Mononuclear cell (primary cell): ENCODE measurements at regions not wholly inside any gene's neighbourhood (a gene's known extent, or its start where the extent isn't known, plus 50 kb on each side); places are given as distances from the start of the nearest gene placed in this dataset.

Experiments used
- H3K27me3 ChIP-seq: 2 replicates; pipeline ENCODE4 v1.6.0; 2011; ENCODE audit warnings: low read length, control low read depth; ENCODE audit not compliant: insufficient read depth
- H3K4me1 ChIP-seq: 2 replicates; pipeline ENCODE4 v1.5.1; 2011; ENCODE audit warnings: mild to moderate bottlenecking, low read length, control low read depth; ENCODE audit not compliant: insufficient read depth
- H3K4me3 ChIP-seq: 2 replicates; pipeline ENCODE4 v1.5.1; 2011; ENCODE audit warnings: mild to moderate bottlenecking, low read length, moderate library complexity
- H3K9me3 ChIP-seq: 2 replicates; pipeline ENCODE4 v1.5.1; 2011; ENCODE audit warnings: low read depth, mild to moderate bottlenecking, control low read depth, low read length

DNA sequence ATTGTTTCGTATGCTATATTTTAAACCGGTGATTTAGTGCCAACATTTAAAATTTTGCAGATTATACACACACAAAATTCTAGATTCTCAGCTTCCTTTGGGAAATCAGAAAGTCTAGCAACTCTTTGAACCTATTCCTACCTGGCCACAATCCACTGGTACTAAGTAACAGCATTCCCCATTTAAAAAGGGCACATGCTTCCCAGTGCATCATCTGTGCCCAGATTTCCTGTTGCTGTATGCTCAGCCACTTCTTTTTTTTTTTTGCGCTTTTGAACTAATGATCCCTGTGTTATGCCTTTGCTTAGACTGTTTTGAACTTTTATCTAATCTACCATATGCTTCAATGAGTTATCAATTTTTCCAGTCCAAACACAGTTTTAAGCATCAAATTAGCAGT lies 548.4 kb downstream of the PLPP3 start:
- Histone ChIP-seq H3K9me3 (no peaks in the 10 kb centered on the region), H3K4me3 (no peak overlapping the region), H3K4me1 (no peaks in the 10 kb centered on the region), H3K27me3 (no peaks in the 10 kb centered on the region)

- no peaks in the 10 kb centered on the region for H3K4me1 ChIP-seq
- H3K27me3 ChIP-seq = no peaks in the 10 kb centered on the region
- H3K4me3 ChIP-seq = no peak overlapping the region
- H3K9me3 ChIP-seq = no peaks in the 10 kb centered on the region
Observed at GRCh38 chr1:56029319-56030003, 549.9 kb downstream of the PLPP3 start.

DNA sequence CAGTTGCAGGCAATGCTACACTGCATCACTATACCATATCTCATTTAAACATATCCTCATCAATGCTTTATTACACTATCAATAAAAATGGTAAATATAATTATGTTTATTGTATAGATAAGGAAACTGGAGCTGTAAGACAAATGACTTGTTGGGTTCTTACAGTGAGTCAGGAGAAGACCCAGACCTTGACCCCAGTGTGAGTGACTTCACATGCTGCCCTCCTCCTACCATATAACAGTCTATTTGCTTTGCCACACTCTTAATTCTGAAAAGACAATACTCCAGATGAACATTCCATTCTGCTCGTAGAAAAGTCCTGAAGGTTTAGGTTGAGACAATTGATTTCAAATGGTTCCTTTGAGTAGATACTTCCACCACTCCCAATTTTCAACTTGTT lies 550.5 kb downstream of the PLPP3 start:
- H3K27me3 ChIP-seq = no peaks in the 10 kb centered on the region
- no peaks in the 10 kb centered on the region for H3K9me3 ChIP-seq
- H3K4me1 ChIP-seq = no peaks in the 10 kb centered on the region
- no peak overlapping the region for H3K4me3 ChIP-seq

DNA sequence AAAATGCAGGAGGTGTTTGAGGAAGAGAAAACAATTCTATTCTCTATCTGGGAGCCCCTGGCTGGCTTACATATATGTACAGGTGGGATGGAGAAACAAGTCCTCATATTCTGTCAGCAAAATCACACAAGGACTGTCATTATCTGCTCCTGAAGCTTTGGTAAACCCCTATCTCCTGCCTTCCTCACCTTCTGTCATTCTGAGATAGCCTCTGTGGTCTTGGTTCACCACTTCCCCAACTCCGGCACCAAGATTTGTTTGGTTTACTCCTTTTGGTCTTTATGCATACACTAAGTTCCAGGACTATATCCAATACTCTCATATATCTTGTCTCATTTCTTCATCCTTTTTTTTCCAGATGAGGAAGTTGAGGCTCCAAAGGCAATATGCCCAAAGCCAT lies 551.1 kb downstream of the PLPP3 start:
- no peak overlapping the region for H3K4me3 ChIP-seq
- H3K27me3 ChIP-seq = no peaks in the 10 kb centered on the region
- H3K9me3 ChIP-seq = no peaks in the 10 kb centered on the region
- no peaks in the 10 kb centered on the region for H3K4me1 ChIP-seq

- Histone ChIP-seq H3K4me3 (no peak overlapping the region), H3K27me3 (no peaks in the 10 kb centered on the region), H3K4me1 (no peaks in the 10 kb centered on the region), H3K9me3 (no peaks in the 10 kb centered on the region)
Observed at GRCh38 chr1:56025942-56026341, 553.4 kb downstream of the PLPP3 start.

GRCh38 chr1:56024155-56024554 lies 555.2 kb downstream of the PLPP3 start:
- no peaks in the 10 kb centered on the region for H3K4me1 ChIP-seq
- H3K9me3 ChIP-seq = no peaks in the 10 kb centered on the region

DNA sequence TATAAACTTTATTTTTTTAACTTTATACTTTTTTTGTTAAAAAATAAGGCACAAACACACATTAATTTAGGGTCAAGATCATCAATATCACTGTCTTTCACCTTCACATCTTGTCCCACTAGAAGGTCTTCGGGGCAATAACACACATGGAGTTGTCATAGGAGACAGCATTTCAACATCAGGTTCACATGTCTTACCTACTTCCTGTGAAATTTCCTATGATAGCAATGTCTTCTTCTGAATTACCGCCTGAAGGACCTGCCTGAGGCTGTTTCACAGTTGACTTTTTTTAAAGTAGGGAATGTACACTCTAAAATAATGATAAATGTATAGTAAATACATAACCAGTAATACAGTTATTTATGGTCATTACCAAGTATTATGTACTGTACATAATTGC lies 559.4 kb downstream of the PLPP3 start:
- H3K9me3 ChIP-seq = no peaks in the 10 kb centered on the region
- no peaks in the 10 kb centered on the region for H3K4me1 ChIP-seq
- H3K4me3 ChIP-seq = no peak overlapping the region
- H3K27me3 ChIP-seq = no peaks in the 10 kb centered on the region

More at GRCh38 chr1:56024155-56024554, 555.2 kb downstream of the PLPP3 start:
- H3K4me3 ChIP-seq = no peak overlapping the region
- H3K27me3 ChIP-seq = no peaks in the 10 kb centered on the region

- Histone ChIP-seq H3K9me3 (no peaks in the 10 kb centered on the region), H3K4me1 (no peaks in the 10 kb centered on the region), H3K27me3 (no peaks in the 10 kb centered on the region), H3K4me3 (no peak overlapping the region)
Observed at GRCh38 chr1:56019472-56019871, 559.9 kb downstream of the PLPP3 start.

- Histone ChIP-seq H3K9me3 (no peaks in the 10 kb centered on the region), H3K4me1 (no peaks in the 10 kb centered on the region), H3K27me3 (no peaks in the 10 kb centered on the region), H3K4me3 (no peak overlapping the region)
Observed at GRCh38 chr1:56017336-56017735, 562.0 kb downstream of the PLPP3 start.

- no peak overlapping the region for H3K4me3 ChIP-seq
- no peaks in the 10 kb centered on the region for H3K4me1 ChIP-seq
- H3K27me3 ChIP-seq = no peaks in the 10 kb centered on the region
- no peaks in the 10 kb centered on the region for H3K9me3 ChIP-seq
Observed at GRCh38 chr1:56003846-56004245, 575.5 kb downstream of the PLPP3 start.

DNA sequence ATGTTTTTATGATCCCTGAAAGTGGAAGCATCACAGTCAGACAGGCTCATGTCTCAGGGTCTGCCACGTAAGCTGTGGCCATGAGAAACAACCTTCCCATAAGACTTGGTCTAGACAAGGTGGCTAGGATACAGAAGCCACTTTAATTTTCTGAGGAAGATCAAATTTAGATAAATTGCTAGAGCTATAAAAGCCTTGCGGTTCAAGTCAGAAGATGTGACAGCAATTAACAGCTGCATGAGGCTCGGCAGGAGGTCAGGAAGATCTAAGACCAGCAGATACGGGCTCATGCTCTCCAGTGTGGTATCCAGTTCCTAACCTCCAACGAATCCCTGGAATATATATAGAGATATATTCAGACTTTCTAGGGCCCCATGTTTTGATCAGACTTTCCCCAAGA lies 577.1 kb downstream of the PLPP3 start:
- no peaks in the 10 kb centered on the region for H3K4me1 ChIP-seq
- no peaks in the 10 kb centered on the region for H3K9me3 ChIP-seq
- H3K4me3 ChIP-seq = no peak overlapping the region
- H3K27me3 ChIP-seq = no peaks in the 10 kb centered on the region

DNA sequence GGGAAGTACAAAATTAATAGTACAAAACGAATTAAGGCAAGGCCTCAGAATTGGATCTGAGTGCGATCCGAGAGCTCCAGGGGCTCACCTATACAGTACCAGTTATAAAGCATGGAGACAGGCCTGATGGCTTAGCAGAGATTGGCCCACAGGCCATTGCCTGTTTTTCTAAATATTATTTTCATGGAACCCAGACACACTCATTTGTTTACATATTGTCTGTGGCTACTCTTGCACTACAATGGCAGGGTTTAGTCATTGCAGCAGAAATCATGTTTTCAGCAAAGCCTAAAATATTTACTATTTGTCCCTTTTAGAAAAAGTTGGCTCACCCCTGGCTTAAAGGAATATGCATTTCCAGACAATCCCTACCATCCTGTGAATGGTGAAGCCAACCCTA lies 578.9 kb downstream of the PLPP3 start:
- Histone ChIP-seq H3K9me3 (no peaks in the 10 kb centered on the region), H3K4me1 (no peaks in the 10 kb centered on the region), H3K4me3 (no peak overlapping the region), H3K27me3 (no peaks in the 10 kb centered on the region)

DNA sequence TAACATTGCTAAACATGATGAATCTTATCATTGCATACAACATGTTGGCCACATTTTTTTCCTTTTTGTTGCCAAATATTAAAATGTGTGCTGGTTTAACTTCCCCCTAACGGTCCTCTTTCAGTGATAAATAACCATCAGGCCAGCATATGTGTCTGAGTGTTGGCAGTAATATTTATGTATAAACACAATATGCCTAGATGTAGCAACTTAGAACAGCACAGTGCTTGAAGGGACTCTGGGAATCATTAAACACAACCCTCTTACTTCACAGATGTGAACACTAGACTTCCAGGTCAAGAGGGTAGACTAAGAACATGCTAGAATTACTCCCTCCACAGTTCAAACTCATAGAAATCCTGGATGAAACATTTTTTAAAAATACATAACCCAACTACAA lies 581.8 kb downstream of the PLPP3 start:
- Histone ChIP-seq H3K4me3 (no peak overlapping the region), H3K27me3 (no peaks in the 10 kb centered on the region), H3K4me1 (no peaks in the 10 kb centered on the region), H3K9me3 (no peaks in the 10 kb centered on the region)

GRCh38 chr1:55993646-55994318 lies 585.6 kb downstream of the PLPP3 start:
- H3K27me3 ChIP-seq = no peaks in the 10 kb centered on the region
- H3K4me3 ChIP-seq = no peak overlapping the region
- H3K9me3 ChIP-seq = no peaks in the 10 kb centered on the region
- no peaks in the 10 kb centered on the region for H3K4me1 ChIP-seq

DNA sequence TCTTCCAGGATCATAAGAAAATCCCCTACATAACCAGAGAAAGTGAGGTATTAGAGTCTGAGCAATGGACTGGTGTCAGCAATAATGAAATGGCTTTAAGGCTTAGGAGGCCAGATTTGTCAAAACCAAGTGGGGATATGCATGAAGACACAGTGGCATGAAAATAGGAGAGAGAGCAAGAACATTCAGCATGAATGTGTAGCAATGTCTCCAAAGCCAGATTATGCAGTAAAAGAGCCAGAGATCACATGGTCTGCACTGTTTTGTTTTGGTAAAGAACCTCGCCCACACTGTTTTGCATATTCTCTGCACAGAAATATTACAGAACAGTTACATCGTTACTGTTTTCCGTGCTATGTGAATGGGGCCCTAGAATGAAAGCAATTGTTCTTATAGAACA lies 589.4 kb downstream of the PLPP3 start:
- Histone ChIP-seq H3K4me1 (no peaks in the 10 kb centered on the region), H3K4me3 (no peak overlapping the region), H3K27me3 (no peaks in the 10 kb centered on the region), H3K9me3 (no peaks in the 10 kb centered on the region)

DNA sequence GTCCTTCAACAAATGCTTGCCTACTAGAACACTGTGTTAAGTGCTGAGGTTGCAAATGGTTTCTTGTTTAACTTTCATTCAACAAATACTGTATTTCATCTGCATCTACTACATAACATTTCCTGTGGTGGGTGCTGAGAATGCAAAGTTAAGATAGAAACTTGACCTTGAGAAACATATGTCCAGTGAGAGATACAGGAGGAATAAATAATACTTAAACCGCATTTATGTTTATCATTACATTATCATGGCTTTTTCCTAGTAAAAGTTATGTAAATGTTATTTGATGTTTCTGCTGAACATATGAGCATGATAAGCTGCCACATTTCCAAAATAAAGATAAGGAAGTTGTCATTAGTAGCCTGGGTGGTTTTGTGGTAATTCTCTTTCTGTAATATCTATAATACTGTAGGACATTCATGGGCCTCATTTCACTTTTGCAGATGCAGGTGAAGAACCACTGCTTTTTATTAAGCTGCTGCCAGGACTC lies 590.4 kb downstream of the PLPP3 start:
- H3K4me3 ChIP-seq = no peak overlapping the region
- no peaks in the 10 kb centered on the region for H3K9me3 ChIP-seq
- H3K4me1 ChIP-seq = no peaks in the 10 kb centered on the region
- no peaks in the 10 kb centered on the region for H3K27me3 ChIP-seq
